Upper lobe of left lung (tissue), 6 donors: ENCODE measurements at regions not wholly inside any gene's neighbourhood (a gene's known extent, or its start where the extent isn't known, plus 50 kb on each side); places are given as distances from the start of the nearest gene placed in this dataset.
"Not testable (repeated sequence)": the region's sequence is repeated elsewhere in the genome, so short reads cannot be mapped to it uniquely, and the experiment has no call there.

Experiments
- ATAC-seq, 2 donors: fragments of 200-7000 bp; cut with Tn5 transposase; one replicate each; pipeline ENCODE4 v1.9.1; 2022; ENCODE audit warnings: mild to moderate bottlenecking in 2 of 2, moderate library complexity in 2 of 2; ENCODE audit not compliant: low FRiP score in 2 of 2
- DNase-seq, 2 donors: peaks; one replicate each; pipeline ENCODE4 v3.0.0-alpha.2; 2019 to 2020
- H3K27ac ChIP-seq, 4 donors: fragments of 200-600 bp; sonication (generic); one replicate each; pipeline ENCODE4 v1.5.1; 2016 to 2019
- H3K27me3 ChIP-seq, 4 donors: fragments of 200-600 bp; sonication (generic); one replicate each; pipeline ENCODE4 v1.5.1; 2017 to 2019
- H3K36me3 ChIP-seq, 4 donors: fragments of 200-600 bp; sonication (generic); one replicate each; pipeline ENCODE4 v1.5.1; 2016 to 2019
- H3K4me1 ChIP-seq, 4 donors: fragments of 200-600 bp; sonication (generic); one replicate each; pipeline ENCODE4 v1.5.1; 2018 to 2019
- H3K4me3 ChIP-seq, 4 donors: fragments of 200-600 bp; sonication (generic); one replicate each; pipeline ENCODE4 v1.5.1; 2017 to 2019; ENCODE audit warnings: mild to moderate bottlenecking in 2 of 4, moderate library complexity in 1 of 4
- H3K9me3 ChIP-seq, 4 donors: fragments of 200-600 bp; sonication (generic); one replicate each; pipeline ENCODE4 v1.5.1; 2018 to 2019
- EP300 ChIP-seq, 4 donors: sonication (generic); formaldehyde crosslinking; IDR thresholded peaks; one replicate each; pipeline ENCODE4 v1.5.1; 2017; ENCODE audit warnings: antibody characterized with exemption in 4 of 4, control low read depth in 2 of 4
- POLR2A ChIP-seq, 4 donors: fragments of 450-650 bp; IDR thresholded peaks; one replicate each; pipeline ENCODE4 v1.5.1; 2016 to 2017; ENCODE audit warnings: antibody characterized with exemption in 4 of 4, mild to moderate bottlenecking in 2 of 4
- POLR2AphosphoS5 ChIP-seq, 2 donors: sonication (generic); formaldehyde crosslinking; IDR thresholded peaks; one replicate each; pipeline ENCODE4 v1.5.1; 2017; ENCODE audit warnings: antibody characterized with exemption in 2 of 2
- WGBS, 2 donors: methylation state at CpG; one replicate each; pipeline ENCODE4 v1.1.5; 2017 to 2018; 5-methylcytosine and 5-hydroxymethylcytosine counted together
- TF ChIP-seq, protein P1 (sequence below), 6 experiments: fragments of 450-650 bp in 4 of 6; fragments of 200-600 bp in 2 of 6; sonication (generic) in 2 of 6; IDR thresholded peaks; one replicate each; pipeline ENCODE4 v1.5.1; 2016 to 2019; ENCODE audit warnings: antibody characterized with exemption in 6 of 6
- donor health status: DM: no; HTN: no; CAD: no; lungs with moderate emphysema.
- donor health status: DM: no; HTN: yes; CAD: no; lungs with severe emphysema.

GRCh38 chr5:89324990-89325389 lies 442.0 kb upstream of the MEF2C start:
- no peak for ATAC-seq

DNA sequence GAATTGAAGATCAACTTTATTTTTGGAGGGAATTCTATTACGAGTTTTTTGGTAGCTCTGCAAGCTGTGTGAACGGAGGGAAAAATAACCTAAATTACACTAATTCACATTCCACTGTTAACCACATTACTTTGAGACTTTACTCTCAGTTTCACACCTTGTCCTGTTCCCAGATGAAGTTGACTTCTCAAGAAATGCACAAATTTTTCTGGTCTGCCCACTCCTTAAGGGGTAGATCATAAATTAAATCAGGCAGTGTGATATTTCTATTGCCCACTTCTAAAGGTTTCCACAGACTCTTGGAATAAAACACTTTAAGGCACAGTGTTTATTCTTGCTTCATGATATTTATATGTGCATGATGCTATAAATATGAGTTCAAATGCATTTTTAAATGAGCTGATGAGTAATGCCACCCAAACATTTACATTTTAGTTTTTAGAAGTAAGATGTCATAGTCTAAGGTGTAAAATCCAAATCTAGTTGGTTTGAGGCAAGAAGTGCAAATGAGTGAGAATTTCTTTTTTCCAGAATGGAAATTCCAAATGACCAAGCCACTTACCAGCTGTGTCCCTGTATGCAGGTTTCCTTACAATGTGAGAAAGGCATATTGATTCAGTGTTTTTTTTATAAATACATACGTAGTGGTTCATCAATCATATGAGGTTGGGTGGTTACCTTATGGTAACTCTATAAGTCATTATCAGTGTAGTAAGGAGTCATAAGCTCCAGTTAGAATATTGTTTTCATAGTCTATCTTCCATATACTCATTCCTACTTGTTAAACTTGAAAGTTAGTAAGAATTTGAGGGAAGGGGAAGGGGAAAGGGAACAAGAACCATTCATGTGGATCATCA lies 437.7 kb upstream of the MEF2C start:
- Histone ChIP-seq H3K9me3 (no peaks in the 10 kb centered on the region), H3K4me3 (no peak overlapping the region), H3K4me1 (no peaks in the 10 kb centered on the region), H3K36me3 (no peaks in the 10 kb centered on the region), H3K27me3 (no peaks in the 10 kb centered on the region), H3K27ac (no peak overlapping the region)
- no peak for ATAC-seq
- WGBS, 2 donors, result 77 to 86% methylated on average over 3 of the region's 3 CpGs
- DNase-seq, result no peak
- no peak for TF ChIP-seq POLR2A (IDR thresholded peaks at IDR 0.05)
- no peak for TF ChIP-seq POLR2AphosphoS5 (IDR thresholded peaks at IDR 0.05)
- TF ChIP-seq, protein P1, sequence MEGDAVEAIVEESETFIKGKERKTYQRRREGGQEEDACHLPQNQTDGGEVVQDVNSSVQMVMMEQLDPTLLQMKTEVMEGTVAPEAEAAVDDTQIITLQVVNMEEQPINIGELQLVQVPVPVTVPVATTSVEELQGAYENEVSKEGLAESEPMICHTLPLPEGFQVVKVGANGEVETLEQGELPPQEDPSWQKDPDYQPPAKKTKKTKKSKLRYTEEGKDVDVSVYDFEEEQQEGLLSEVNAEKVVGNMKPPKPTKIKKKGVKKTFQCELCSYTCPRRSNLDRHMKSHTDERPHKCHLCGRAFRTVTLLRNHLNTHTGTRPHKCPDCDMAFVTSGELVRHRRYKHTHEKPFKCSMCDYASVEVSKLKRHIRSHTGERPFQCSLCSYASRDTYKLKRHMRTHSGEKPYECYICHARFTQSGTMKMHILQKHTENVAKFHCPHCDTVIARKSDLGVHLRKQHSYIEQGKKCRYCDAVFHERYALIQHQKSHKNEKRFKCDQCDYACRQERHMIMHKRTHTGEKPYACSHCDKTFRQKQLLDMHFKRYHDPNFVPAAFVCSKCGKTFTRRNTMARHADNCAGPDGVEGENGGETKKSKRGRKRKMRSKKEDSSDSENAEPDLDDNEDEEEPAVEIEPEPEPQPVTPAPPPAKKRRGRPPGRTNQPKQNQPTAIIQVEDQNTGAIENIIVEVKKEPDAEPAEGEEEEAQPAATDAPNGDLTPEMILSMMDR (IDR thresholded peaks at IDR 0.05), result no peak
- no peak for TF ChIP-seq EP300 (IDR thresholded peaks at IDR 0.05)

More at GRCh38 chr5:89324990-89325389, 442.0 kb upstream of the MEF2C start:
- no peak for TF ChIP-seq POLR2AphosphoS5 (IDR thresholded peaks at IDR 0.05)
- no peak for TF ChIP-seq EP300 (IDR thresholded peaks at IDR 0.05)
- TF ChIP-seq, protein P1 (IDR thresholded peaks at IDR 0.05), result no peak
- TF ChIP-seq POLR2A (IDR thresholded peaks at IDR 0.05), result no peak
- no peak overlapping the region for H3K27ac ChIP-seq
- DNase-seq, result no peak
- H3K27me3 ChIP-seq, result no peaks in the 10 kb centered on the region
- no peaks in the 10 kb centered on the region for H3K9me3 ChIP-seq
- H3K4me3 ChIP-seq, result no peak overlapping the region
- no peaks in the 10 kb centered on the region for H3K36me3 ChIP-seq
- H3K4me1 ChIP-seq, result no peaks in the 10 kb centered on the region

- H3K36me3 ChIP-seq, H3K27ac ChIP-seq, H3K9me3 ChIP-seq, H3K4me3 ChIP-seq, ATAC-seq, H3K27me3 ChIP-seq, H3K4me1 ChIP-seq: not testable (repeated sequence)
- WGBS, 2 donors, result 94 to 98% methylated on average over 20 of the region's 20 CpGs
- DNase-seq, result peak in 1 of 2 donors; percentile 27
These were observed 434.9 kb upstream of the MEF2C start for GRCh38 chr5:89317838-89318237.

DNA sequence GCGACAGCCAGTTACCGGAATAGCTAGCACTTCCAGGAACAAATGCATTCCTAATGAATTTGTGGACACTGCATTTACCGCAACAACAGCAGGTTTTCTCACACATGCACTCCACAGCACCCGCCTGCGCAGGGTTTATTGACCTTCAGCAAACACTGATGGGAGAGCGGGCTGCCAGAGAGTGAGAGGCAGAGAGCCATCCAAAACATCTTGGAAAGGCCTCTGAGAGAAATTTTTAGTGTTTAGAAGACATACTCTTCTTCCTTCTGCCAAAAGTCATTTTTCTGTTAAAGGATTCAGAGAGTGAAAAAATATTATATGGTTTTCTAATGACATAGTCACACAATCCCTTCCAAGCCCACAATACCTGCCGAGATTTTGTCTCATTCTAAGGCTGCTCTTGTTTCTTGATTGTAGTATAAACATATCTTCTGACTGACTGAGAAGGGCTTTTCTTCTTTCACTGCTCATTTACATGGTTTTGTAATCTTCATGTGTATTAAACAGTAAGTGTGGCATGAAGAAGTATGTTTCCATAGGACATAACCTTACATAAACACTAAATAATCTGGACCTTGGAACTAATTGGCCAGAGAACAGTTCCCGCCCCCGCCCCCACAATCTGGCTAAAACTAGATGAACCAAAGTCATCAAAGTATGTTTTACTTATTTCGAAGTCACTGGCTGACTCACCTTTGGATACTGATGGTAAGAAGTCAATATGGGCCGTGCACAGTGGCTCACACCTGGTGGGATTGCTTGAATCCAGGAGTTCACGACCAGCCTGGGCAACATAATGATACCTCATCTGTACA lies 432.5 kb upstream of the MEF2C start:
- 67 to 76% methylated on average over 12 of the region's 12 CpGs for WGBS, 2 donors
- Histone ChIP-seq H3K9me3 (no peaks in the 10 kb centered on the region), H3K36me3 (no peaks in the 10 kb centered on the region), H3K4me1 (peaks cover 0 to 10% (median 2%) of the 10 kb centered on the region in 4 donors), H3K27ac (no peak overlapping the region), H3K27me3 (no peaks in the 10 kb centered on the region), H3K4me3 (no peak overlapping the region)
- DNase-seq (peak in 1 of 2 donors; percentile 74), ATAC-seq (peak; percentile 58 to 69)
- peak in 3 of 4 donors; percentile 35 to 74 (median 63) for TF ChIP-seq EP300 (IDR thresholded peaks at IDR 0.05)
- TF ChIP-seq POLR2A (IDR thresholded peaks at IDR 0.05), result no peak
- TF ChIP-seq POLR2AphosphoS5 (IDR thresholded peaks at IDR 0.05), result peak in 1 of 2 donors; percentile 51
- TF ChIP-seq, protein P1 (IDR thresholded peaks at IDR 0.05), result no peak

DNA sequence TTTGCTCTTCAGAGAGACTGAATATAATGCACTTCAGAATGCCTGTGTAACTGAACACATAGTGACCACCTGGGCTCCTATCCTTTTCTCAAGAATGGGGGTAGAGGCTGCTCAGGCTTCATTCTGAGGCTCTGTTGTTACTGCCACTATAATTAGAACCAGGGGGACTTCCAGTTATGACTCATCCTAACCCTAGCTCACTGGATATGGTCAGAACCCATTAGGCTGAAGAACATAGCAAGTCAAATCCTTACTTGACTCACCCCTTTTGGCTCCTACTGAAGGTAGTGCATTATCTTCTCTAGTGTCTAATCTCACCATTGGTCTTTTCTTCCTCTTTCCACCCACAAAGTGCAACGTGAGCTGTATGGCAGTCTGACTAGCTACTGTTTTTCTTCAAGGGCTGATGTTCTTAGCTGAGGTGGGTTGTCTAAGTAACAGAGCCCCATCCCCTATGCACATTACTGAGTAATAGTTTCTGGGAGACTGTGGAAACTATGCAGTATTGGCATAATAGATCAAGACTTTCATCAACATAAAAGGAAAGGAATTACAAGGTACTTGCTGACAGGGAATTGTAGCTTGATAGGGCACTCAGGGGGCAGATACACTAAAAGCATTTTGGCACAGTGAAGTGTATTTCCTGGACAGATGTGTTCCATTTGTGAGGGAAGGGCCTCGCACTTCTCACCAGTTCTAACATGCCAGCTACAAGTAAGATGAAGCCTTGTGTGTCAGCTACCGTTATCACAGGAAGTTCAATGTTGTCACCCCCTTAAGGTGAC lies 431.0 kb upstream of the MEF2C start:
- WGBS, 2 donors, result 35 to 39% methylated on average over 3 of the region's 3 CpGs
- DNase-seq, result no peak
- peak; percentile 34 to 72 for ATAC-seq
- H3K9me3 ChIP-seq, result no peaks in the 10 kb centered on the region
- TF ChIP-seq EP300 (IDR thresholded peaks at IDR 0.05) (no peak), POLR2AphosphoS5 (IDR thresholded peaks at IDR 0.05) (no peak), POLR2A (IDR thresholded peaks at IDR 0.05) (no peak)
- TF ChIP-seq, protein P1 (IDR thresholded peaks at IDR 0.05), result no peak
- H3K36me3 ChIP-seq, result no peaks in the 10 kb centered on the region
- H3K4me3 ChIP-seq, result no peak overlapping the region
- peaks cover 0 to 10% (median 2%) of the 10 kb centered on the region in 4 donors for H3K4me1 ChIP-seq
- H3K27me3 ChIP-seq, result no peaks in the 10 kb centered on the region
- no peak overlapping the region for H3K27ac ChIP-seq
